ENCODE measurements at regions not wholly inside any gene's neighbourhood (a gene's known extent, or its start where the extent isn't known, plus 50 kb on each side); places are given as distances from the start of the nearest gene placed in this dataset.
"Not testable (repeated sequence)": the region's sequence is repeated elsewhere in the genome, so short reads cannot be mapped to it uniquely, and the experiment has no call there.

DNA sequence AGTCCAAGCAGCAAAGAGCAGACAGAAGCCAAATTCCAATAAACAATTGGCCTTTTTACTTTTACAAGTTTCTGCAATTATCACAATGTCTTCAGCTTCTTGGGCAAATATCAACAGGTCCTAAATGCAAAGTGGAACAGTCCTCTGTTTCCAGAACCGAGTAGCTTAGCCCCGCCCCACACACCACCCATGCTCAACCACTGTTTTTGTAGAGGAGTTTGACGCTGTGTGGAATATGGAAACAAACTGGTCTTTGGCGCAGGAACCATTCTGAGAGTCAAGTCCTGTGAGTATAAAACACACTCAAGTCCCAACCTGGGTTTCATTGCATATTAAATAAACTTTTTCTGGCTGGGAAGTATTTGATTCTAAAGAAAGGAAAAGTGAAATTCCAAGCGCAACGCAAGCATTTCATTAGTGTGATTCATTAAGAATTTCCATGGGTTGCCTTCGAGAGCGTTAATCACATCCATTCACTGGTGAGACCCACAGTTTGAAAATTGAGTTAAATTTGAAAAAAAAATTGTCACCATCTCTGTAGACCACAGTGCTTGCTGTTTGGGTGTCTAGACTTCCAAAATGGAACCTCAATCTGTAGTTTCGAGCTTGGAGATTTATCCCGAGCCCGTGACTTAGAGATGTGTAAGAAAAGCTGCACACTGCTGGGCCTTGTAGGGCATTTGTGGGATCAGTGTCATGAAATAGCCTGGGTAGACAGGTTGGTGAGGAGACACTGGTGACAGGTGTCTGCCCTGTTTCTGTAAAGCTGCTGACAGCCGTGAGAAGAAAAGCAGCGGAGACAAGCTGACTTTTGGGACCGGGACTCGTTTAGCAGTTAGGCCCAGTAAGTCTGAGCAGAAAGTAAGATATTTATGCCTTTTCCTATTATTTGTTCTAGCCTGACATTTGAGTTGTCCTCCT is 96.1 kb downstream of the DAD1 start:
- no peak overlapping the region for H3K4me3 ChIP-seq (ENCODE audit: low read length)
- no peak for TF ChIP-seq CTCF (conservative IDR thresholded peaks at IDR 0.05; ENCODE audit: low read depth, low read length)
- DNase-seq (ENCODE audit: low read depth): no peak

- no peak for DNase-seq (ENCODE audit: low read depth)
- no peak for TF ChIP-seq CTCF (conservative IDR thresholded peaks at IDR 0.05; ENCODE audit: low read depth, low read length)
- H3K4me3 ChIP-seq (ENCODE audit: low read length): no peak overlapping the region
These were observed 97.1 kb downstream of the DAD1 start for GRCh38 chr14:22491683-22492621.

DNA sequence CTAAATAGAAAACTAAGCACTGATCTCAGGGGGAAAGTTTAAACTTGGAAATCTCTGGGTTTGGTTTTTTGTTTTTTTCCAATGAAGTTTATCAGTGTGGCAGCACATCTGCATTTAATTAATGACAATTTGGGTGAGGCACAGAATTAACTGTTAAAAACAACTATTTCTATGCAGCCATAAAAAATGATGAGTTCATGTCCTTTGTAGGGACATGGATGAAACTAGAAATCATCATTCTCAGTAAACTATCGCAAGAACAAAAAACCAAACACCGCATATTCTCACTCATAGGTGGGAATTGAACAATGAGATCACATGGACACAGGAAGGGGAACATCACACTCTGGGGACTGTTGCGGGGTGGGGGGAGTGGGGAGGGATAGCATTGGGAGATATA is 98.0 kb downstream of the DAD1 start:
- not testable (repeated sequence) for H3K4me3 ChIP-seq (ENCODE audit: low read length); DNase-seq (ENCODE audit: low read depth)

- DNase-seq (ENCODE audit: low read depth): no peak
- TF ChIP-seq CTCF (conservative IDR thresholded peaks at IDR 0.05; ENCODE audit: low read depth, low read length): no peak
- H3K4me3 ChIP-seq (ENCODE audit: low read length): no peak overlapping the region
These were observed 98.8 kb downstream of the DAD1 start for GRCh38 chr14:22489957-22490950.

GRCh38 chr14:22489244-22489545 is 99.8 kb downstream of the DAD1 start:
- no peak for TF ChIP-seq CTCF (conservative IDR thresholded peaks at IDR 0.05; ENCODE audit: low read depth, low read length)
- no peak overlapping the region for H3K4me3 ChIP-seq (ENCODE audit: low read length)
- no peak for DNase-seq (ENCODE audit: low read depth)

- TF ChIP-seq CTCF (conservative IDR thresholded peaks at IDR 0.05; ENCODE audit: low read depth, low read length): no peak
- no peak overlapping the region for H3K4me3 ChIP-seq (ENCODE audit: low read length)
- no peak for DNase-seq (ENCODE audit: low read depth)
These were observed 100.3 kb downstream of the DAD1 start for GRCh38 chr14:22488522-22489243.

Data from retinal pigment epithelial cell (primary cell).